22Rv1 (cell line): ENCODE measurements at regions not wholly inside any gene's neighbourhood (a gene's known extent, or its start where the extent isn't known, plus 50 kb on each side); places are given as distances from the start of the nearest gene placed in this dataset.

Experiments used
- CTCF ChIP-seq: fragments of 450-650 bp; IDR thresholded peaks from 2 replicates; pipeline ENCODE4 v1.5.1; 2017; ENCODE audit warnings: mild to moderate bottlenecking
- ZFX ChIP-seq: fragments of 450-650 bp; IDR thresholded peaks from 2 replicates; pipeline ENCODE4 v1.6.1; 2017; ENCODE audit warnings: antibody characterized with exemption, borderline replicate concordance

- no peak for TF ChIP-seq CTCF
- TF ChIP-seq ZFX, result no peak
Observed at GRCh38 chr17:12254460-12254859, 233.8 kb downstream of the MAP2K4 start.
